ENCODE measurements at regions not wholly inside any gene's neighbourhood (a gene's known extent, or its start where the extent isn't known, plus 50 kb on each side); places are given as distances from the start of the nearest gene placed in this dataset.
A peak's percentile ranks its signal among the peaks of the same experiment; 100 is the strongest.
"Not testable (repeated sequence)": the region's sequence is repeated elsewhere in the genome, so short reads cannot be mapped to it uniquely, and the experiment has no call there.

- no peaks in the 10 kb centered on the region for H3K4me1 ChIP-seq (ENCODE audit: control extremely low read depth in 1 of 4, control insufficient read depth in 4 of 4, insufficient read depth in 4 of 4, low read length in 3 of 4)
- DNase-seq = no peak
- no peaks in the 10 kb centered on the region for H3K36me3 ChIP-seq (ENCODE audit: control insufficient read depth in 4 of 4, insufficient read depth in 4 of 4, low read length in 3 of 4)
- POLR2A ChIA-PET = no interaction called here
- H3K4me3 ChIP-seq (ENCODE audit: control insufficient read depth in 1 of 7, extremely low read depth in 1 of 7, insufficient read depth in 4 of 7, low read depth in 2 of 7, low read length in 6 of 7) = no peak overlapping the region
- H3K27ac ChIP-seq (ENCODE audit: insufficient read depth in 1 of 2, low read depth in 1 of 2, low read length in 2 of 2, poor library complexity in 1 of 2, severe bottlenecking in 2 of 2) = no peak overlapping the region
- no peaks in the 10 kb centered on the region for H3K27me3 ChIP-seq (replicated peaks in 2 of 5; ENCODE audit: control insufficient read depth in 4 of 5, insufficient read depth in 5 of 5, low read length in 4 of 5)
- no peaks in the 10 kb centered on the region for H3K9me3 ChIP-seq (ENCODE audit: control extremely low read depth in 1 of 5, control insufficient read depth in 4 of 5, insufficient read depth in 2 of 5, low read depth in 1 of 5, low read length in 4 of 5)
- 85% methylated on average over 2 of the region's 2 CpGs for WGBS (ENCODE audit: insufficient coverage)
- CTCF ChIA-PET = no interaction called here
Observed at GRCh38 chr11:29162491-29162890, 854.3 kb downstream of the KCNA4 start.

- CTCF ChIA-PET = no interaction called here
- Histone ChIP-seq H3K4me1 (ENCODE audit: control extremely low read depth in 1 of 4, control insufficient read depth in 4 of 4, insufficient read depth in 4 of 4, low read length in 3 of 4) (no peaks in the 10 kb centered on the region), H3K36me3 (ENCODE audit: control insufficient read depth in 4 of 4, insufficient read depth in 4 of 4, low read length in 3 of 4) (no peaks in the 10 kb centered on the region), H3K4me3 (ENCODE audit: control insufficient read depth in 1 of 7, extremely low read depth in 1 of 7, insufficient read depth in 4 of 7, low read depth in 2 of 7, low read length in 6 of 7) (no peak overlapping the region), H3K9me3 (ENCODE audit: control extremely low read depth in 1 of 5, control insufficient read depth in 4 of 5, insufficient read depth in 2 of 5, low read depth in 1 of 5, low read length in 4 of 5) (no peaks in the 10 kb centered on the region), H3K27ac (ENCODE audit: insufficient read depth in 1 of 2, low read depth in 1 of 2, low read length in 2 of 2, poor library complexity in 1 of 2, severe bottlenecking in 2 of 2) (no peak overlapping the region), H3K27me3 (replicated peaks in 2 of 5; ENCODE audit: control insufficient read depth in 4 of 5, insufficient read depth in 5 of 5, low read length in 4 of 5) (no peaks in the 10 kb centered on the region)
- DNase-seq = no peak
- no CpG with 5 or more reads among the region's 1 CpG for WGBS (ENCODE audit: insufficient coverage)
- POLR2A ChIA-PET = no interaction called here
Observed at GRCh38 chr11:29161191-29161590, 855.6 kb downstream of the KCNA4 start.

GRCh38 chr11:29159552-29160465, 857.0 kb downstream of the KCNA4 start:
- POLR2A ChIA-PET = no interaction called here
- CTCF ChIA-PET = interaction anchor here (1.9 kb wide), 1 partner anchor 10 kb away, joined by 4 read pairs; no protein-coding TSS in a partner anchor
- H3K4me3 ChIP-seq (ENCODE audit: control insufficient read depth in 1 of 7, extremely low read depth in 1 of 7, insufficient read depth in 4 of 7, low read depth in 2 of 7, low read length in 6 of 7) = no peak overlapping the region
- WGBS (ENCODE audit: insufficient coverage) = 46% methylated on average over 4 of the region's 6 CpGs
- H3K9me3 ChIP-seq (ENCODE audit: control extremely low read depth in 1 of 5, control insufficient read depth in 4 of 5, insufficient read depth in 2 of 5, low read depth in 1 of 5, low read length in 4 of 5) = no peaks in the 10 kb centered on the region
- H3K4me1 ChIP-seq (ENCODE audit: control extremely low read depth in 1 of 4, control insufficient read depth in 4 of 4, insufficient read depth in 4 of 4, low read length in 3 of 4) = no peaks in the 10 kb centered on the region
- no peaks in the 10 kb centered on the region for H3K36me3 ChIP-seq (ENCODE audit: control insufficient read depth in 4 of 4, insufficient read depth in 4 of 4, low read length in 3 of 4)
- H3K27me3 ChIP-seq (replicated peaks in 2 of 5; ENCODE audit: control insufficient read depth in 4 of 5, insufficient read depth in 5 of 5, low read length in 4 of 5) = no peaks in the 10 kb centered on the region
- peak; percentile 1 to 6 (median 5) for DNase-seq
- H3K27ac ChIP-seq (ENCODE audit: insufficient read depth in 1 of 2, low read depth in 1 of 2, low read length in 2 of 2, poor library complexity in 1 of 2, severe bottlenecking in 2 of 2) = no peak overlapping the region

- no peak overlapping the region for H3K4me3 ChIP-seq (ENCODE audit: control insufficient read depth in 1 of 7, extremely low read depth in 1 of 7, insufficient read depth in 4 of 7, low read depth in 2 of 7, low read length in 6 of 7)
- H3K36me3 ChIP-seq (ENCODE audit: control insufficient read depth in 4 of 4, insufficient read depth in 4 of 4, low read length in 3 of 4) = no peaks in the 10 kb centered on the region
- ChIA-PET POLR2A (no interaction called here), CTCF (no interaction called here)
- no peaks in the 10 kb centered on the region for H3K4me1 ChIP-seq (ENCODE audit: control extremely low read depth in 1 of 4, control insufficient read depth in 4 of 4, insufficient read depth in 4 of 4, low read length in 3 of 4)
- no peaks in the 10 kb centered on the region for H3K27me3 ChIP-seq (replicated peaks in 2 of 5; ENCODE audit: control insufficient read depth in 4 of 5, insufficient read depth in 5 of 5, low read length in 4 of 5)
- DNase-seq = no peak
- no peaks in the 10 kb centered on the region for H3K9me3 ChIP-seq (ENCODE audit: control extremely low read depth in 1 of 5, control insufficient read depth in 4 of 5, insufficient read depth in 2 of 5, low read depth in 1 of 5, low read length in 4 of 5)
- H3K27ac ChIP-seq (ENCODE audit: insufficient read depth in 1 of 2, low read depth in 1 of 2, low read length in 2 of 2, poor library complexity in 1 of 2, severe bottlenecking in 2 of 2) = no peak overlapping the region
- WGBS (ENCODE audit: insufficient coverage) = no CpG with 5 or more reads among the region's 1 CpG
Observed at GRCh38 chr11:29153078-29153477, 863.8 kb downstream of the KCNA4 start.

- no CpG with 5 or more reads among the region's 1 CpG for WGBS (ENCODE audit: insufficient coverage)
- H3K9me3 ChIP-seq (ENCODE audit: control extremely low read depth in 1 of 5, control insufficient read depth in 4 of 5, insufficient read depth in 2 of 5, low read depth in 1 of 5, low read length in 4 of 5); H3K27me3 ChIP-seq (replicated peaks in 2 of 5; ENCODE audit: control insufficient read depth in 4 of 5, insufficient read depth in 5 of 5, low read length in 4 of 5); H3K27ac ChIP-seq (ENCODE audit: insufficient read depth in 1 of 2, low read depth in 1 of 2, low read length in 2 of 2, poor library complexity in 1 of 2, severe bottlenecking in 2 of 2); CTCF ChIA-PET; DNase-seq; H3K36me3 ChIP-seq (ENCODE audit: control insufficient read depth in 4 of 4, insufficient read depth in 4 of 4, low read length in 3 of 4); H3K4me1 ChIP-seq (ENCODE audit: control extremely low read depth in 1 of 4, control insufficient read depth in 4 of 4, insufficient read depth in 4 of 4, low read length in 3 of 4); H3K4me3 ChIP-seq (ENCODE audit: control insufficient read depth in 1 of 7, extremely low read depth in 1 of 7, insufficient read depth in 4 of 7, low read depth in 2 of 7, low read length in 6 of 7); POLR2A ChIA-PET: not testable (repeated sequence)
Observed at GRCh38 chr11:29142573-29142972, 874.3 kb downstream of the KCNA4 start.

GRCh38 chr11:29135504-29135903, 881.3 kb downstream of the KCNA4 start:
- Histone ChIP-seq H3K4me3 (ENCODE audit: control insufficient read depth in 1 of 7, extremely low read depth in 1 of 7, insufficient read depth in 4 of 7, low read depth in 2 of 7, low read length in 6 of 7) (no peak overlapping the region), H3K9me3 (ENCODE audit: control extremely low read depth in 1 of 5, control insufficient read depth in 4 of 5, insufficient read depth in 2 of 5, low read depth in 1 of 5, low read length in 4 of 5) (no peaks in the 10 kb centered on the region), H3K27me3 (replicated peaks in 2 of 5; ENCODE audit: control insufficient read depth in 4 of 5, insufficient read depth in 5 of 5, low read length in 4 of 5) (no peaks in the 10 kb centered on the region), H3K4me1 (ENCODE audit: control extremely low read depth in 1 of 4, control insufficient read depth in 4 of 4, insufficient read depth in 4 of 4, low read length in 3 of 4) (no peaks in the 10 kb centered on the region), H3K27ac (ENCODE audit: insufficient read depth in 1 of 2, low read depth in 1 of 2, low read length in 2 of 2, poor library complexity in 1 of 2, severe bottlenecking in 2 of 2) (no peak overlapping the region), H3K36me3 (ENCODE audit: control insufficient read depth in 4 of 4, insufficient read depth in 4 of 4, low read length in 3 of 4) (no peaks in the 10 kb centered on the region)
- CTCF ChIA-PET = no interaction called here
- DNase-seq = no peak
- POLR2A ChIA-PET = no interaction called here
- WGBS (ENCODE audit: insufficient coverage) = no CpG with 5 or more reads among the region's 1 CpG

GRCh38 chr11:29131055-29131454, 885.8 kb downstream of the KCNA4 start:
- no peak overlapping the region for H3K4me3 ChIP-seq (ENCODE audit: control insufficient read depth in 1 of 7, extremely low read depth in 1 of 7, insufficient read depth in 4 of 7, low read depth in 2 of 7, low read length in 6 of 7)
- no peaks in the 10 kb centered on the region for H3K36me3 ChIP-seq (ENCODE audit: control insufficient read depth in 4 of 4, insufficient read depth in 4 of 4, low read length in 3 of 4)
- H3K27ac ChIP-seq (ENCODE audit: insufficient read depth in 1 of 2, low read depth in 1 of 2, low read length in 2 of 2, poor library complexity in 1 of 2, severe bottlenecking in 2 of 2) = no peak overlapping the region
- CTCF ChIA-PET = no interaction called here
- no peak for DNase-seq
- H3K27me3 ChIP-seq (replicated peaks in 2 of 5; ENCODE audit: control insufficient read depth in 4 of 5, insufficient read depth in 5 of 5, low read length in 4 of 5) = no peaks in the 10 kb centered on the region
- POLR2A ChIA-PET = no interaction called here
- H3K4me1 ChIP-seq (ENCODE audit: control extremely low read depth in 1 of 4, control insufficient read depth in 4 of 4, insufficient read depth in 4 of 4, low read length in 3 of 4) = no peaks in the 10 kb centered on the region
- no CpG with 5 or more reads among the region's 1 CpG for WGBS (ENCODE audit: insufficient coverage)
- H3K9me3 ChIP-seq (ENCODE audit: control extremely low read depth in 1 of 5, control insufficient read depth in 4 of 5, insufficient read depth in 2 of 5, low read depth in 1 of 5, low read length in 4 of 5) = no peaks in the 10 kb centered on the region
